GM10266 (cell line): ENCODE measurements at regions not wholly inside any gene's neighbourhood (a gene's known extent, or its start where the extent isn't known, plus 50 kb on each side); places are given as distances from the start of the nearest gene placed in this dataset.

Experiments
- DNase-seq: peaks from one replicate; pipeline ENCODE4 v3.0.0; 2012; ENCODE audit errors: extremely low spot score
- TF ChIP-seq, protein P1 (sequence below): IDR thresholded peaks from 2 replicates; pipeline ENCODE4 v1.5.1; 2012; ENCODE audit warnings: mild to moderate bottlenecking, low read depth; ENCODE audit not compliant: control insufficient read depth, insufficient read depth; ENCODE audit errors: missing control alignments

DNA sequence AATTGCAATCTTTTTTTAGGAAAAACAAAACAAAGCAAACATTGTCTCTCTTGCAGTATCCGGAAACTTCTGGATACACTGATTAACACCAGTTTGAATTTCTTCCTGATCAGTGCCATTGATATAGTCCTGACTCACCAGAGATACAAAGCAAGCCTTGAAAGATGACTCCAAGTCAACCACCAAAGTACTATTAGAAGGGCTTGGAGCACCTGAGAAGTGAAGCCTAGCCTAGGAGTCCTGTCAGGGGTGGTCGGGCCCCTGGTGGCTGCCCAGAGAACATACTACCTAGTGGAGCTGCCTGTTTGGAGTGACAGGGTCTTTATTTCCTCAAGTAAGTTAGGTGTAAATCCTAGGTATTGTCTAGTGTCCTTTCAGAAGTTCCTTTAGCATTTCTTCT lies 593.2 kb downstream of the ZNF674 start:
- DNase-seq = no peak
- TF ChIP-seq, protein P1, sequence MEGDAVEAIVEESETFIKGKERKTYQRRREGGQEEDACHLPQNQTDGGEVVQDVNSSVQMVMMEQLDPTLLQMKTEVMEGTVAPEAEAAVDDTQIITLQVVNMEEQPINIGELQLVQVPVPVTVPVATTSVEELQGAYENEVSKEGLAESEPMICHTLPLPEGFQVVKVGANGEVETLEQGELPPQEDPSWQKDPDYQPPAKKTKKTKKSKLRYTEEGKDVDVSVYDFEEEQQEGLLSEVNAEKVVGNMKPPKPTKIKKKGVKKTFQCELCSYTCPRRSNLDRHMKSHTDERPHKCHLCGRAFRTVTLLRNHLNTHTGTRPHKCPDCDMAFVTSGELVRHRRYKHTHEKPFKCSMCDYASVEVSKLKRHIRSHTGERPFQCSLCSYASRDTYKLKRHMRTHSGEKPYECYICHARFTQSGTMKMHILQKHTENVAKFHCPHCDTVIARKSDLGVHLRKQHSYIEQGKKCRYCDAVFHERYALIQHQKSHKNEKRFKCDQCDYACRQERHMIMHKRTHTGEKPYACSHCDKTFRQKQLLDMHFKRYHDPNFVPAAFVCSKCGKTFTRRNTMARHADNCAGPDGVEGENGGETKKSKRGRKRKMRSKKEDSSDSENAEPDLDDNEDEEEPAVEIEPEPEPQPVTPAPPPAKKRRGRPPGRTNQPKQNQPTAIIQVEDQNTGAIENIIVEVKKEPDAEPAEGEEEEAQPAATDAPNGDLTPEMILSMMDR = no peak

GRCh38 chrX:45935408-45935807 lies 609.8 kb downstream of the ZNF674 start:
- TF ChIP-seq, protein P1 = no peak

DNA sequence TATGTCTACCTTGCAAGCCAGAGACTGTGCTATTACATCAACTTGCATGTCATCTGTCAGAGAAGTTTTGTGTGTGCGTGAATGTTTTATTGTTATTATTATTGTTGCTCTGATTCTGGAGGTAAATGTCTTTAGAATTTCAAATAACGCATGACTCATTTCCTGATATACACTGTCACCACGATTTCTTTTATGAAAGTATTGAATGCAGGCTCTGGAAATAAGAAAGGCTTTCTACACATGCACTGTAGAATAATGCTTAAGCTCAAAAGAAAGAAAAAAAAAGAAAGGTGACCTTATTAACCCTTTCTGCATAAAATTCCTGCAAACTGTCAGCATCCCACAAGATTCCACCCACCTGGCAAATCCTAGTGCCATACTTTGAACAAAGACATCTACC lies 632.9 kb downstream of the ZNF674 start:
- TF ChIP-seq, protein P1 = no peak
- no peak for DNase-seq

More at GRCh38 chrX:45935408-45935807, 609.8 kb downstream of the ZNF674 start:
- DNase-seq = no peak

DNA sequence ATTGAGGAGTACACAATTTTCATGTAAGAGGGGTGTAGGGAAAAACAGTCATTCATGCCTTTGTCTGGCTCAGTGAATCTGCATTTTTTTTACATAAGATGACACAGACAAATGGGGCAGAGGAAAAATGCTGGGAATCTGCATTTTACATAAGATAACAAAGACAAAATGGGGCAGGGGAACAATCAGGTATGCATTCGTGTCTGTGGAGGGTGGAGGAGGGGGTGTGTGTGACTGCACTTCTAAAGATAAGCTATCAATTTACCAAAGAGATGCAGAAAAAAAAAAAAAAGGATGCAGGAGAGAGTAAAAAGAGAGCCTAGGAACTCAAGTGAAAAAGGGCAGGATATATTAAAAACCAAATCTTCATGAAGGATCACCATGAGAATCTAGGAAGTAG lies 637.4 kb downstream of the ZNF674 start:
- no peak for DNase-seq
- TF ChIP-seq, protein P1 = no peak

DNA sequence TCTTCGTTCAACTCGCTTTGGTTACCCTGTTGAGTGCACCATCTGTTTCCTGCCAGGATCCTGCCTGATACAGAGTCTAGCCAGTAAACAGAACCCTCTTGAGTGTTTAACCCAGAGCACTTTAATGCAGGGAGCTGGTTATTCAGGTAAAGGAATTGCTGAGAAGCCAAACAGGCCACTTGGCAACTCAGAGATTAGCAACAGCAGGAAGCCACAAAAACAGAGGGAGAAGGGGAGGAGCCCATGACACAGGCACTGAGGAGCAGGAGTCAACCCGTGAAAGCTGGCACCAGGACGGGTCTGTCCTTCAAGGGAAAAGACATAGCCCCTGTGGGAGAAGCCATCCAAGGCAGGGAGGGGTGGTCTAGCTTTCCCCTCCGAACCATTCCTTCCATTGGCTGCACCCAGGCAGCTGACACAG lies 641.4 kb downstream of the ZNF674 start:
- no peak for DNase-seq
- TF ChIP-seq, protein P1 = no peak

DNA sequence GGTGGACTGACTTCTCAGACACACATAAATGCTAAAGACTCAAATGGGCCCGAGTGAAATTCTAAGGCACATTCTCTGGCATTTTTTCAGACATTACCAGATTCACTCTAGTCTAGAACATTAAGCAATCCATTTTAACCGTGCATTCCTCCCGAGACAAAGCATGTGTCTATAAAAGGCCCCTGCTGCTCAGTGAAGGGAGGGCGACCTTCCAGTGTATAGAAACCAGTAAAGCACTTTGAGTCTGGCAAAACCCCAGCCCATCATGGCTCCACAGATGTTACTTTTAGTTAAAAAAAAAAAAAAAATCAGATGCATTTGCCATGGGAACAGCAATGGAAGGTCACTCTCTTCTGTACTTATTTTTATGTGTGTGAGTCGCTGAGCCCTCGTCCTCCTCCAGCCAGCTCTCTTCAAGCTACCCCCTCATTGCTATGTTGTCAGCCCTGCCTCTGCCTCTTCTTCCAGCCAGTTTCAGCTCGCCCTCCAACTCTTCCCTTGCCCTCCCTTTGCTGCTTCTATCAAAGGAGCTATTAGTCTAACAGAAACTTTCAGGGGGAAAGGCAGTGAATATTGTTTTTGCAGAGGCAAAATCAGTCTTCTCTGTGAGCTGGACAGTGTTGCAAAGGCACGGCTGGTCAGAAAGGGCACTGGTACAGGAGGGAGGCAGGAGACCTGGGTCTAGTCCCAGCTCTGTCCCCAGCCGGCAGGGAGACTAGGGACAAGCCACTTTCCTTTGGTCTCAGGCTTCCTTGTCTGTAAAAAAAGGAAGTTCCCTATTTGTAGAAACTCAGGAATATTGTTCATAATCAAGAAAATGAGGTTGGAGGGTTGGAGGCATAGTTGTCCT lies 644.2 kb downstream of the ZNF674 start:
- TF ChIP-seq, protein P1 = no peak
- DNase-seq = no peak
